Lung (tissue), 11 donors: ENCODE measurements at regions not wholly inside any gene's neighbourhood (a gene's known extent, or its start where the extent isn't known, plus 50 kb on each side); places are given as distances from the start of the nearest gene placed in this dataset.

Source experiments
- ATAC-seq: fragments of 200-7000 bp; cut with Tn5 transposase; one replicate; pipeline ENCODE4 v1.9.1; 2020; ENCODE audit warnings: moderate number of reproducible peaks; ENCODE audit not compliant: insufficient read depth, low FRiP score
- DNase-seq, 3 donors: peaks; one replicate each; pipeline ENCODE4 v3.0.0-alpha.2; 2013 to 2017
- H3K27ac ChIP-seq, 2 donors: one replicate each; pipeline ENCODE4 v1.5.1; 2013; ENCODE audit warnings: mild to moderate bottlenecking in 2 of 2, moderate library complexity in 2 of 2, control low read depth in 1 of 2, inconsistent platforms in 1 of 2, low read depth in 1 of 2, low read length in 1 of 2
- H3K27me3 ChIP-seq, 3 donors: one replicate each; pipeline ENCODE4 v1.5.1; 2013; ENCODE audit warnings: low read length in 2 of 3; ENCODE audit not compliant: control insufficient read depth in 3 of 3, insufficient read depth in 3 of 3
- H3K36me3 ChIP-seq, 4 donors: one replicate each; pipeline ENCODE4 v1.5.1; 2013; ENCODE audit warnings: low read length in 4 of 4, mild to moderate bottlenecking in 1 of 4, moderate library complexity in 1 of 4; ENCODE audit not compliant: control insufficient read depth in 4 of 4, insufficient read depth in 4 of 4
- H3K4me1 ChIP-seq, 5 donors: one replicate each; pipeline ENCODE4 v1.5.1; 2013; ENCODE audit warnings: low read length in 5 of 5, mild to moderate bottlenecking in 2 of 5, moderate library complexity in 1 of 5; ENCODE audit not compliant: control insufficient read depth in 5 of 5, insufficient read depth in 5 of 5
- H3K4me3 ChIP-seq: one replicate; pipeline ENCODE4 v1.5.1; 2013; ENCODE audit warnings: mild to moderate bottlenecking, control low read depth, moderate library complexity
- H3K9ac ChIP-seq, 2 donors: one replicate each; pipeline ENCODE4 v1.5.1; 2013; ENCODE audit warnings: low read length in 2 of 2, control low read depth in 1 of 2; ENCODE audit not compliant: insufficient read depth in 1 of 2
- H3K9me3 ChIP-seq, 4 donors: one replicate each; pipeline ENCODE4 v1.5.1; 2013; ENCODE audit warnings: low read length in 3 of 4, mild to moderate bottlenecking in 1 of 4, moderate library complexity in 1 of 4; ENCODE audit not compliant: control insufficient read depth in 4 of 4, insufficient read depth in 3 of 4
- CTCF ChIP-seq: IDR thresholded peaks from 2 replicates; pipeline ENCODE4 v1.5.1; 2012; ENCODE audit warnings: mild to moderate bottlenecking; ENCODE audit errors: control extremely low read depth, extremely low read depth
- WGBS, 2 donors: extraction: QIAGEN DNeasy Blood & Tissue Kit; methylation state at CpG; one replicate each; pipeline ENCODE4 v1.1.7; 2013; 5-methylcytosine and 5-hydroxymethylcytosine counted together
- donor health status: control.
- donor health status: control.
- donor health status: Bipolar disorder and iron deficiency.
- donor health status: healthy.
- donor health status: DM: yes; HTN: yes; CAD: no.

- TF ChIP-seq CTCF, result no peak
- WGBS, 2 donors, result 84 to 89% methylated on average over 1 of the region's 1 CpG
These were observed 657.2 kb downstream of the ANKRD50 start for GRCh38 chr4:124055336-124055735.

GRCh38 chr4:124055896-124056295, 656.6 kb downstream of the ANKRD50 start:
- Histone ChIP-seq H3K27me3 (no peaks in the 10 kb centered on the region), H3K4me3 (no peak overlapping the region), H3K4me1 (peaks cover 2 to 10% (median 5%) of the 10 kb centered on the region in 5 donors), H3K27ac (no peak overlapping the region), H3K9me3 (peaks cover 0 to 3% (median 0%) of the 10 kb centered on the region in 4 donors), H3K9ac (no peak overlapping the region), H3K36me3 (no peaks in the 10 kb centered on the region)
- DNase-seq (no peak), ATAC-seq (no peak)
- no peak for TF ChIP-seq CTCF

More at GRCh38 chr4:124055336-124055735, 657.2 kb downstream of the ANKRD50 start:
- Histone ChIP-seq H3K36me3 (no peaks in the 10 kb centered on the region), H3K9me3 (peaks cover 0 to 3% (median 0%) of the 10 kb centered on the region in 4 donors), H3K4me3 (no peak overlapping the region), H3K9ac (no peak overlapping the region), H3K27ac (no peak overlapping the region), H3K4me1 (peaks cover 0 to 4% (median 3%) of the 10 kb centered on the region in 5 donors), H3K27me3 (no peaks in the 10 kb centered on the region)
- ATAC-seq, result no peak
- DNase-seq, result no peak

- peak; percentile 82 for ATAC-seq
- H3K9ac ChIP-seq, result no peak overlapping the region
- 2% methylated on average over 2 of the region's 2 CpGs for WGBS, 2 donors
These were observed 652.1 kb downstream of the ANKRD50 start for GRCh38 chr4:124060261-124060918.

More at GRCh38 chr4:124060261-124060918, 652.1 kb downstream of the ANKRD50 start:
- Histone ChIP-seq H3K27me3 (no peaks in the 10 kb centered on the region), H3K9me3 (no peaks in the 10 kb centered on the region), H3K36me3 (no peaks in the 10 kb centered on the region), H3K4me1 (peaks cover 3 to 13% (median 6%) of the 10 kb centered on the region in 5 donors), H3K27ac (peak overlapping the region; percentile 83 to 87), H3K4me3 (no peak overlapping the region)
- no peak for TF ChIP-seq CTCF
- peak; percentile 20 to 79 (median 68) for DNase-seq
